Neural progenitor cell (in vitro differentiated cells): ENCODE measurements at regions not wholly inside any gene's neighbourhood (a gene's known extent, or its start where the extent isn't known, plus 50 kb on each side); places are given as distances from the start of the nearest gene placed in this dataset.

Experiments used
- DNase-seq: peaks from one replicate; pipeline ENCODE4 v3.0.0-alpha.2; 2016; ENCODE audit warnings: low spot score
- H2AFZ ChIP-seq: fragments of 200-600 bp; sonication (generic); replicated peaks from 2 replicates; pipeline ENCODE4 v1.6.1; 2016; ENCODE audit warnings: antibody characterized with exemption
- H3F3A ChIP-seq: fragments of 200-600 bp; sonication (generic); 2 replicates; pipeline ENCODE4 v1.6.1; 2016; ENCODE audit warnings: antibody characterized with exemption, low read depth
- H3K27ac ChIP-seq: fragments of 200-600 bp; sonication (generic); 2 replicates; pipeline ENCODE4 v1.5.1; 2016; ENCODE audit warnings: mild to moderate bottlenecking
- H3K27me3 ChIP-seq: fragments of 200-600 bp; sonication (generic); 2 replicates; pipeline ENCODE4 v1.6.1; 2016; ENCODE audit warnings: mild to moderate bottlenecking, moderate library complexity
- H3K36me3 ChIP-seq: fragments of 200-600 bp; sonication (generic); 2 replicates; pipeline ENCODE4 v1.5.1; 2016
- H3K4me1 ChIP-seq: fragments of 200-600 bp; sonication (generic); 2 replicates; pipeline ENCODE4 v1.6.1; 2016; ENCODE audit warnings: mixed run types
- H3K4me2 ChIP-seq: fragments of 200-600 bp; sonication (generic); 2 replicates; pipeline ENCODE4 v1.6.1; 2016
- H3K4me3 ChIP-seq: fragments of 200-600 bp; sonication (generic); 2 replicates; pipeline ENCODE4 v1.5.1; 2016
- H3K79me2 ChIP-seq: fragments of 200-600 bp; sonication (generic); 2 replicates; pipeline ENCODE4 v1.6.1; 2016; ENCODE audit warnings: low read depth
- H3K9ac ChIP-seq: fragments of 200-600 bp; sonication (generic); 2 replicates; pipeline ENCODE4 v1.6.1; 2016
- H3K9me3 ChIP-seq: fragments of 200-600 bp; sonication (generic); 2 replicates; pipeline ENCODE4 v1.5.1; 2016; ENCODE audit warnings: low read depth
- H4K20me1 ChIP-seq: fragments of 200-600 bp; sonication (generic); 2 replicates; pipeline ENCODE4 v1.6.1; 2016; ENCODE audit warnings: low read depth
- H3K27ac Mint-ChIP-seq: 3 replicates; pipeline ENCODE4 v1.8.0; 2021; ENCODE audit warnings: mixed read lengths
- H3K27me3 Mint-ChIP-seq: 2 replicates; pipeline ENCODE4 v1.8.0; 2022; ENCODE audit warnings: low read depth, mild to moderate bottlenecking, inconsistent platforms, moderate library complexity, mixed read lengths; ENCODE audit not compliant: insufficient read depth
- H3K36me3 Mint-ChIP-seq: 3 replicates; pipeline ENCODE4 v1.8.0; 2021; ENCODE audit warnings: mixed read lengths
- H3K4me1 Mint-ChIP-seq: 3 replicates; pipeline ENCODE4 v1.8.0; 2021; ENCODE audit warnings: mixed read lengths
- H3K4me3 Mint-ChIP-seq: 3 replicates; pipeline ENCODE4 v1.8.0; 2021; ENCODE audit warnings: mild to moderate bottlenecking, moderate library complexity, mixed read lengths
- H3K9me3 Mint-ChIP-seq: 3 replicates; pipeline ENCODE4 v1.8.0; 2020; ENCODE audit warnings: mixed read lengths
- CTCF ChIP-seq: fragments of 200-600 bp; sonication (generic); IDR thresholded peaks from 2 replicates; pipeline ENCODE4 v1.5.1; 2017; ENCODE audit warnings: antibody characterized with exemption, mild to moderate bottlenecking
- EZH2 ChIP-seq: fragments of 200-600 bp; sonication (generic); IDR thresholded peaks from 2 replicates; pipeline ENCODE4 v1.6.1; 2017; ENCODE audit warnings: antibody characterized with exemption, mild to moderate bottlenecking, moderate library complexity
- EZH2phosphoT487 ChIP-seq: fragments of 200-600 bp; sonication (generic); IDR thresholded peaks from 2 replicates; pipeline ENCODE4 v1.6.1; 2017; ENCODE audit warnings: antibody characterized with exemption

- Histone ChIP-seq H3K27me3 (no peaks in the 10 kb centered on the region), H3K4me1 (peaks cover 24% of the 10 kb centered on the region), H2AFZ (no peak overlapping the region), H4K20me1 (no peaks in the 10 kb centered on the region), H3K4me2 (no peak overlapping the region), H3K36me3 (no peaks in the 10 kb centered on the region), H3K9me3 (no peaks in the 10 kb centered on the region), H3F3A (peaks cover 10% of the 10 kb centered on the region), H3K27ac (no peak overlapping the region), H3K4me3 (no peak overlapping the region), H3K79me2 (no peaks in the 10 kb centered on the region), H3K9ac (no peak overlapping the region)
- Mint-ChIP-seq H3K4me3 (no peak overlapping the region), H3K27ac (no peak overlapping the region), H3K4me1 (peaks cover 30% of the 10 kb centered on the region), H3K36me3 (no peaks in the 10 kb centered on the region), H3K9me3 (no peaks in the 10 kb centered on the region), H3K27me3 (peaks cover 3% of the 10 kb centered on the region)
- TF ChIP-seq EZH2phosphoT487 = no peak
- TF ChIP-seq EZH2 = no peak
- no peak for TF ChIP-seq CTCF
- no peak for DNase-seq
Observed at GRCh38 chr7:91568138-91568537, 303.9 kb downstream of the FZD1 start.

- Mint-ChIP-seq H3K36me3 (no peaks in the 10 kb centered on the region), H3K27me3 (peaks cover 3% of the 10 kb centered on the region), H3K9me3 (no peaks in the 10 kb centered on the region), H3K27ac (no peak overlapping the region), H3K4me1 (peaks cover 30% of the 10 kb centered on the region), H3K4me3 (no peak overlapping the region)
- Histone ChIP-seq H3K9me3 (no peaks in the 10 kb centered on the region), H3K36me3 (no peaks in the 10 kb centered on the region), H3F3A (peaks cover 10% of the 10 kb centered on the region), H3K79me2 (no peaks in the 10 kb centered on the region), H3K27me3 (no peaks in the 10 kb centered on the region), H3K4me3 (no peak overlapping the region), H2AFZ (no peak overlapping the region), H4K20me1 (no peaks in the 10 kb centered on the region), H3K4me1 (peaks cover 23% of the 10 kb centered on the region), H3K9ac (no peak overlapping the region), H3K27ac (no peak overlapping the region), H3K4me2 (no peak overlapping the region)
- no peak for TF ChIP-seq EZH2phosphoT487
- no peak for TF ChIP-seq EZH2
- no peak for TF ChIP-seq CTCF
- DNase-seq = no peak
Observed at GRCh38 chr7:91569728-91570457, 305.7 kb downstream of the FZD1 start.

GRCh38 chr7:91570560-91570959 lies 306.3 kb downstream of the FZD1 start:
- Histone ChIP-seq H3K36me3 (no peaks in the 10 kb centered on the region), H3K27me3 (no peaks in the 10 kb centered on the region), H3K9ac (no peak overlapping the region), H3K9me3 (no peaks in the 10 kb centered on the region), H3K4me2 (no peak overlapping the region), H3K4me3 (no peak overlapping the region), H4K20me1 (no peaks in the 10 kb centered on the region), H3K4me1 (peaks cover 17% of the 10 kb centered on the region), H3K27ac (no peak overlapping the region), H3K79me2 (no peaks in the 10 kb centered on the region), H2AFZ (no peak overlapping the region), H3F3A (peaks cover 8% of the 10 kb centered on the region)
- DNase-seq = no peak
- Mint-ChIP-seq H3K4me1 (peaks cover 25% of the 10 kb centered on the region), H3K9me3 (peaks cover 6% of the 10 kb centered on the region), H3K27ac (no peak overlapping the region), H3K36me3 (no peaks in the 10 kb centered on the region), H3K27me3 (peaks cover 3% of the 10 kb centered on the region), H3K4me3 (no peak overlapping the region)
- no peak for TF ChIP-seq EZH2phosphoT487

- H3K27me3 ChIP-seq = no peaks in the 10 kb centered on the region
- H3F3A ChIP-seq = no peaks in the 10 kb centered on the region
- no peaks in the 10 kb centered on the region for H3K9me3 ChIP-seq
- peaks cover 15% of the 10 kb centered on the region for H3K9me3 Mint-ChIP-seq
- no peaks in the 10 kb centered on the region for H4K20me1 ChIP-seq
- peaks cover 2% of the 10 kb centered on the region for H3K36me3 Mint-ChIP-seq
- no peak overlapping the region for H3K4me3 Mint-ChIP-seq
- no peak overlapping the region for H2AFZ ChIP-seq
- peaks cover 6% of the 10 kb centered on the region for H3K4me1 ChIP-seq
- H3K9ac ChIP-seq = no peak overlapping the region
- H3K27ac Mint-ChIP-seq = no peak overlapping the region
- H3K36me3 ChIP-seq = no peaks in the 10 kb centered on the region
- no peak overlapping the region for H3K4me3 ChIP-seq
- no peak overlapping the region for H3K27ac ChIP-seq
- TF ChIP-seq EZH2phosphoT487 = no peak
- TF ChIP-seq EZH2 = no peak
- TF ChIP-seq CTCF = no peak
- DNase-seq = no peak
- no peaks in the 10 kb centered on the region for H3K27me3 Mint-ChIP-seq
- no peak overlapping the region for H3K4me2 ChIP-seq
- peaks cover 15% of the 10 kb centered on the region for H3K4me1 Mint-ChIP-seq
- H3K79me2 ChIP-seq = no peaks in the 10 kb centered on the region
Observed at GRCh38 chr7:91571601-91572000, 307.4 kb downstream of the FZD1 start.
